Right atrium auricular region (tissue), 2 donors: ENCODE measurements at regions not wholly inside any gene's neighbourhood (a gene's known extent, or its start where the extent isn't known, plus 50 kb on each side); places are given as distances from the start of the nearest gene placed in this dataset.

ENCODE experiments used
- DNase-seq: peaks from one replicate; pipeline ENCODE4 v3.0.0-alpha.2; 2019; ENCODE audit warnings: low spot score
- H3K27ac ChIP-seq, 2 donors: fragments of 200-600 bp; sonication (generic); 1 replicate in 1 of 2; 2 replicates in 1 of 2; pipeline ENCODE4 v1.5.1; 2016 to 2019
- H3K27me3 ChIP-seq, 2 donors: fragments of 200-600 bp; sonication (generic); one replicate each; pipeline versions ENCODE4 v1.5.1 to v1.6.0; 2017 to 2019
- H3K36me3 ChIP-seq: fragments of 200-600 bp; sonication (generic); one replicate; pipeline ENCODE4 v1.5.1; 2016
- H3K4me1 ChIP-seq, 2 donors: fragments of 200-600 bp; sonication (generic); one replicate each; pipeline versions ENCODE4 v1.5.1 to v1.6.0; 2017 to 2019
- H3K4me3 ChIP-seq, 2 donors: fragments of 200-600 bp; sonication (generic); 1 replicate in 1 of 2; 2 replicates in 1 of 2; pipeline ENCODE4 v1.5.1; 2017 to 2019; ENCODE audit warnings: mild to moderate bottlenecking in 1 of 2, moderate library complexity in 1 of 2
- H3K9me3 ChIP-seq, 2 donors: fragments of 200-600 bp; sonication (generic); one replicate each; pipeline ENCODE4 v1.5.1; 2019
- CTCF ChIP-seq, 2 donors: fragments of 200-600 bp; sonication (generic); IDR thresholded peaks; one replicate each; pipeline ENCODE4 v1.5.1; 2019; ENCODE audit warnings: antibody characterized with exemption in 2 of 2

GRCh38 chr4:153141238-153141637, 63.0 kb upstream of the TRIM2 start:
- no peak for DNase-seq
- Histone ChIP-seq H3K4me3 (no peak overlapping the region), H3K27me3 (no peaks in the 10 kb centered on the region), H3K36me3 (no peaks in the 10 kb centered on the region), H3K4me1 (peaks cover 0 to 10% of the 10 kb centered on the region in 2 donors), H3K9me3 (no peaks in the 10 kb centered on the region), H3K27ac (no peak overlapping the region)
- TF ChIP-seq CTCF (IDR thresholded peaks at IDR 0.05) = no peak

GRCh38 chr4:153142700-153143438, 61.4 kb upstream of the TRIM2 start:
- Histone ChIP-seq H3K4me3 (no peak overlapping the region), H3K9me3 (no peaks in the 10 kb centered on the region), H3K36me3 (no peaks in the 10 kb centered on the region), H3K27me3 (no peaks in the 10 kb centered on the region), H3K27ac (no peak overlapping the region), H3K4me1 (peaks cover 0 to 10% of the 10 kb centered on the region in 2 donors)
- DNase-seq = peak; percentile 71
- TF ChIP-seq CTCF (IDR thresholded peaks at IDR 0.05) = peak; percentile 69 to 89

GRCh38 chr4:153143527-153144348, 60.5 kb upstream of the TRIM2 start:
- no peaks in the 10 kb centered on the region for H3K27me3 ChIP-seq
- no peak for TF ChIP-seq CTCF (IDR thresholded peaks at IDR 0.05)
- H3K4me3 ChIP-seq = no peak overlapping the region
- no peaks in the 10 kb centered on the region for H3K9me3 ChIP-seq
- no peak overlapping the region for H3K27ac ChIP-seq
- no peaks in the 10 kb centered on the region for H3K36me3 ChIP-seq
- H3K4me1 ChIP-seq = peaks cover 0 to 10% of the 10 kb centered on the region in 2 donors
- no peak for DNase-seq

GRCh38 chr4:153146031-153146430, 58.2 kb upstream of the TRIM2 start:
- H3K27me3 ChIP-seq = no peaks in the 10 kb centered on the region
- no peak for DNase-seq
- H3K36me3 ChIP-seq = no peaks in the 10 kb centered on the region
- H3K9me3 ChIP-seq = no peaks in the 10 kb centered on the region
- no peak overlapping the region for H3K4me3 ChIP-seq
- peaks cover 0 to 10% of the 10 kb centered on the region in 2 donors for H3K4me1 ChIP-seq
- TF ChIP-seq CTCF (IDR thresholded peaks at IDR 0.05) = no peak
- no peak overlapping the region for H3K27ac ChIP-seq

GRCh38 chr4:153146961-153147360, 57.3 kb upstream of the TRIM2 start:
- Histone ChIP-seq H3K4me1 (peaks cover 0 to 12% of the 10 kb centered on the region in 2 donors), H3K9me3 (no peaks in the 10 kb centered on the region), H3K36me3 (no peaks in the 10 kb centered on the region), H3K4me3 (no peak overlapping the region), H3K27me3 (no peaks in the 10 kb centered on the region), H3K27ac (no peak overlapping the region)
- DNase-seq = no peak
- TF ChIP-seq CTCF (IDR thresholded peaks at IDR 0.05) = no peak
